Pancreas (tissue), 10 donors: ENCODE measurements at regions not wholly inside any gene's neighbourhood (a gene's known extent, or its start where the extent isn't known, plus 50 kb on each side); places are given as distances from the start of the nearest gene placed in this dataset.

Experiments used
- ATAC-seq, 4 donors: fragments of 200-7000 bp; cut with Tn5 transposase; one replicate each; pipeline versions ENCODE4 v1.8.0 to v1.9.1; 2020; ENCODE audit warnings: mild to moderate bottlenecking in 4 of 4, moderate library complexity in 4 of 4
- DNase-seq, 6 donors: peaks; one replicate each; pipeline ENCODE4 v3.0.0-alpha.2; 2020
- FAIRE-seq: peaks from 2 replicates; lab custom pipeline; 2012; peaks lifted over from hg19 to GRCh38; lab: Jason Lieb, UNC
- H3K27ac ChIP-seq, 4 donors: fragments of 200-600 bp; sonication (generic); 1 replicate in 3 of 4; 2 replicates in 1 of 4; pipeline versions ENCODE4 v1.5.0 to v1.8.0; 2020
- H3K27me3 ChIP-seq, 4 donors: fragments of 200-600 bp; one replicate each; pipeline ENCODE4 v1.8.0; 2021
- H3K36me3 ChIP-seq, 3 donors: fragments of 200-600 bp; sonication (generic) in 1 of 3; one replicate each; pipeline versions ENCODE4 v1.5.0 to v1.8.0; 2020 to 2021
- H3K4me1 ChIP-seq, 3 donors: fragments of 200-600 bp; one replicate each; pipeline ENCODE4 v1.8.0; 2021
- H3K4me3 ChIP-seq, 4 donors: fragments of 200-600 bp; sonication (generic) in 2 of 4; one replicate each; pipeline versions ENCODE4 v1.5.0 to v1.8.0; 2020 to 2021
- H3K9me3 ChIP-seq, 4 donors: fragments of 200-600 bp; one replicate each; pipeline ENCODE4 v1.8.0; 2021
- CTCF ChIP-seq, 4 donors: fragments of 200-600 bp; sonication (generic) in 3 of 4; IDR thresholded peaks; one replicate each; pipeline versions ENCODE4 v1.5.0 to v1.8.0; 2021; ENCODE audit warnings: antibody characterized with exemption in 4 of 4
- WGBS, 2 donors: extraction: QIAGEN DNeasy Blood & Tissue Kit; methylation state at CpG; one replicate each; pipeline ENCODE4 v1.1.7; 2013; 5-methylcytosine and 5-hydroxymethylcytosine counted together
- intact Hi-C, 3 donors: fragments of 100-400 bp; cut with DNase I; formaldehyde crosslinking; loops; one replicate each; pipeline versions ENCODE4 v1.11.1 to v1.14.2; 2022
- donor health status: healthy with polysubstance abuse.
- donor health status: DM: no; HTN: no; CAD: no; lungs with moderate emphysema.
- donor health status: DM: no; HTN: no; CAD: no.
- donor health status: control.
- donor health status: control.
- donor health status: Bipolar disorder and iron deficiency.
- donor health status: DM: yes; HTN: yes; CAD: no.
- donor health status: DM: no; HTN: no; CAD: no.
- donor health status: DM: no; HTN: no; CAD: no.
- donor health status: DM: yes; HTN: yes; CAD: no.

GRCh38 chr18:39399662-39400061, 1834.1 kb upstream of the CELF4 start:
- no peak for FAIRE-seq
- Histone ChIP-seq H3K27me3 (no peaks in the 10 kb centered on the region), H3K4me1 (no peaks in the 10 kb centered on the region), H3K27ac (no peak overlapping the region), H3K4me3 (no peak overlapping the region), H3K36me3 (no peaks in the 10 kb centered on the region), H3K9me3 (no peaks in the 10 kb centered on the region)
- no peak for ATAC-seq
- DNase-seq = no peak
- WGBS, 2 donors = 86 to 95% methylated on average over 1 of the region's 1 CpG
- no peak for TF ChIP-seq CTCF (IDR thresholded peaks at IDR 0.05)
- intact Hi-C loops = no loop called here

DNA sequence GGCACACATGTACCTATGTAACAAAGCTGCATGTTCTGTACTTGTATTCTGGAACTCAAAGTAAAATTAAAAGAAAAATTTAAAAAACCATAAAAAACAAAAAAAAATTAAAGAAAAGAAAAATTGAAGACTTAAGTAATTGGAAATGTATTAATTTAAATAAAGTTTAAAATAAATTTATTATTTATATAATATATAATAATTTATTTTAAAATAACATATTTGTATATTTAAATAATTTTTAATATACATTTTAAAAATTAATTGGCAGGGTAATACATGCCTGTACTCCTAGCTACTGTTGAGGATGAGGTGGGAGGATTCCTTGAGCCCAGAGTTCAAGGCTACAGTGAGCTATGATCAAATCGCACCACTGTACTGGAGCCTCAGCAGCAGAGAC, 1830.6 kb upstream of the CELF4 start:
- intact Hi-C loops = no loop called here
- FAIRE-seq = peak; percentile 85
- WGBS, 2 donors = 93 to 100% methylated on average over 1 of the region's 1 CpG
- no peak overlapping the region for H3K27ac ChIP-seq
- H3K27me3 ChIP-seq = no peaks in the 10 kb centered on the region
- H3K4me1 ChIP-seq = no peaks in the 10 kb centered on the region
- no peaks in the 10 kb centered on the region for H3K36me3 ChIP-seq
- no peak overlapping the region for H3K4me3 ChIP-seq
- H3K9me3 ChIP-seq = no peaks in the 10 kb centered on the region
- DNase-seq = no peak
- ATAC-seq = no peak
- no peak for TF ChIP-seq CTCF (IDR thresholded peaks at IDR 0.05)

DNA sequence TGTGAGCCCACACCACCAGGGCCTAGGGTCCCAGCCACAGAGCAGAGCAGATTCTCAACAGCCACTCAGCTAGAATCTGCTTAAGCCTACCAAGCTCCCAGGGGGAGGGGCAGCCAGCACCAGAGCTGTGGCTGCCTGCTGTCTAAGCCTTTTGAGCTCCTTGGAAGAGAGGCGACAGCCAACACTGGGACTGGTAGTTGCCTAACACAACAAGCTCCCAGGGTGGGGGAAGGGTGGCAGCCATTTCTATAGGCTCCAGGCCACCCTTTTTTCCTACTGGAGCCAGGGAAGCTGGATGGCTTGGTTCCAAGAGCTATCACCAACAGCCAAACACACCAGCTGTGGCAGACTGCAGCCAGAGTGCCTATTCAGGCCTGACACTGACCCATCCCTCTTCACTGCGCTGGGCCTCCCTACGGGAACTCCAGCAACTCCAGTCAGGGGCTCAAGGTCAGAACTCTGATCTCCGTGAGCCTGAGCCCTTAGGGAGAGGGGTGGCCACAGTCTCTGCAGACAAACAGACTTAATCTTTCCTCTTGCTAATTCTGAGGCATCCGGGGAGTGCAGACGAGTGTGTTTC, 1824.3 kb upstream of the CELF4 start:
- H3K4me1 ChIP-seq = no peaks in the 10 kb centered on the region
- WGBS, 2 donors = 82 to 86% methylated on average over 6 of the region's 6 CpGs
- no peaks in the 10 kb centered on the region for H3K36me3 ChIP-seq
- H3K4me3 ChIP-seq = no peak overlapping the region
- intact Hi-C loops = no loop called here
- peak in 1 of 6 donors; percentile 28 for DNase-seq
- no peak for ATAC-seq
- no peak overlapping the region for H3K27ac ChIP-seq
- H3K27me3 ChIP-seq = no peaks in the 10 kb centered on the region
- no peak for TF ChIP-seq CTCF (IDR thresholded peaks at IDR 0.05)
- no peaks in the 10 kb centered on the region for H3K9me3 ChIP-seq
- no peak for FAIRE-seq

- no peak for FAIRE-seq
- 75 to 76% methylated on average over 9 of the region's 9 CpGs for WGBS, 2 donors
- TF ChIP-seq CTCF (IDR thresholded peaks at IDR 0.05) = no peak
- H3K27me3 ChIP-seq = no peaks in the 10 kb centered on the region
- no peaks in the 10 kb centered on the region for H3K9me3 ChIP-seq
- H3K4me1 ChIP-seq = no peaks in the 10 kb centered on the region
- ATAC-seq = no peak
- H3K36me3 ChIP-seq = no peaks in the 10 kb centered on the region
- H3K27ac ChIP-seq = no peak overlapping the region
- no peak overlapping the region for H3K4me3 ChIP-seq
- DNase-seq = no peak
- intact Hi-C loops = no loop called here
These were observed 1815.3 kb upstream of the CELF4 start for GRCh38 chr18:39380866-39381265.

DNA sequence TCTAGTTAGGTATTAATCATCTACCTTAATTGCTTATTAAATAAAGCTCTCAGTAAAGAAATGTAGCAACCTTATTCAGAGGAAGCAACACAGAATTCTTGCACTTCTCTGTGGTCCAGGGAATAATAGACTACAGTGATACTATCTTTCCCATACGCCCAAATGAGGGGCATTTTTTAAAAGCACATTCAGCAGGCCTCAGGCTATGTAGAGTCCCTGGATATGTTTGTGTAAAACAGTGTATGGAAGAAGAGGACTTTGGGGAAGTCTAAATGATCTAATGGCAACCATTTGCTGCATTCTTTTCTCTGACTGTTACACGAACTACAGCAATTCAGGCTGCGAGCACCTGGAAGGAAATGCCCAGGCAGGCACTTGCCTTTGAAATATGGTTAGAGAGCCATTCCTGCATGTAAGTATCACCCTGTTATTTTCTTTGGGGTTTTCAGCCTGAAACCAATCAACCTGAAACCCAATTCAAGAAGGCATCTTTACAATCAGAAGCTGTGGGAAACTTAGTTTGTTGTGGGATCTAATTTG, 1814.7 kb upstream of the CELF4 start:
- no peak for FAIRE-seq
- Histone ChIP-seq H3K27me3 (no peaks in the 10 kb centered on the region), H3K4me1 (no peaks in the 10 kb centered on the region), H3K4me3 (no peak overlapping the region), H3K9me3 (no peaks in the 10 kb centered on the region), H3K27ac (no peak overlapping the region), H3K36me3 (no peaks in the 10 kb centered on the region)
- DNase-seq = no peak
- 82 to 84% methylated on average over 3 of the region's 3 CpGs for WGBS, 2 donors
- no peak for TF ChIP-seq CTCF (IDR thresholded peaks at IDR 0.05)
- no peak for ATAC-seq
- intact Hi-C loops = no loop called here
